HUDEP-2 (cell line): ENCODE measurements at regions not wholly inside any gene's neighbourhood (a gene's known extent, or its start where the extent isn't known, plus 50 kb on each side); places are given as distances from the start of the nearest gene placed in this dataset.

ENCODE experiments used
- DNase-seq, 76 experiments: peaks; one replicate each; lab custom pipeline; 2025; ENCODE audit not compliant: unreplicated experiment in 76 of 76; lab: John Stamatoyannopoulos, UW

DNA sequence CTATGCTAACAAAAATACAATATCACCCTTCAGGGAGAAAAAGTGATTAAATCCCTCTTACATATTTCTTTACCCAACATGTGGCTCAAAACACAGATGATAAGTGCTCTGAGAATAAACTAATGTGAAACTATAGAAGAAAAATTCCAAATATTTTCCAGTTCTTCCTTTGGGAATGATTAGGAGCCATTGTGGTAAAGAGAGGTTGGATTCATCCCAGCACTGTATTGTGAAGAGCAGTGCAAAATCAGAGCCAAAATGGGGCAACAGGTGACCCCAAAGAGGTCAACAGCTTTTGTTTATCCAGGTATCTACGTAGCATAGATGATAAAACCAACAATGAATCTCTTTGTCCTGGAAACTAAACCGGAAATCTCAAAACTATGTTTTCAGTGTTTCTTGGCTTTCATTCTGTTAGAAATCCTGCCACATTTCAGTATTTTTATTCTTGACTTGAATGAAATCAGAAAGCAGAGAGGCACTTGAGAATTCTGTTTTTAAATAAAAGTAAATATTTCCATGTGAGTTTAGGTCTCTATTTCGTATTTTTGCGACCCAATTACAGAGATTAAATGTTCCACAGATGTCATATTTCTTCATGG is 120.4 kb upstream of the FST start:
- DNase-seq: no peak

DNA sequence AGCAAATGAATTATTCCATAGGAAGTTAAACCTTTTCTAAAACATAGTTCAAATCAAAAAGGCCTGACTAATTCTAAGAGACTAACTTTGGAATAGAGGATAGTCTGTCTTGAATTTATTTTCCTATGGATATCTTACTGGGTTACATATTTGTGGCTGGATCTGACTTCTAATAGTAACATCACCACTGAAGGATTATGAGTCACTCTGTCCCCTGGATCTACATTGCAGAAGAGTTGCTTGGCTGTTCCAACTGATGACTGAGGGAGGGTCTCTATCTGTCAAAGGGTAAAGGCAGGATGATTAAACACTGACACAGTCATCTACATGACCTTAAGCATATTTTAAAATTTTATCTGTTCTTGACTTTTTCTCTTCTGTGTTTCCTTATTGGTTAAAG is 119.6 kb upstream of the FST start:
- DNase-seq: no peak

GRCh38 chr5:53361708-53362107 is 118.7 kb upstream of the FST start:
- DNase-seq: no peak

GRCh38 chr5:53362521-53362941 is 117.9 kb upstream of the FST start:
- DNase-seq: no peak

DNA sequence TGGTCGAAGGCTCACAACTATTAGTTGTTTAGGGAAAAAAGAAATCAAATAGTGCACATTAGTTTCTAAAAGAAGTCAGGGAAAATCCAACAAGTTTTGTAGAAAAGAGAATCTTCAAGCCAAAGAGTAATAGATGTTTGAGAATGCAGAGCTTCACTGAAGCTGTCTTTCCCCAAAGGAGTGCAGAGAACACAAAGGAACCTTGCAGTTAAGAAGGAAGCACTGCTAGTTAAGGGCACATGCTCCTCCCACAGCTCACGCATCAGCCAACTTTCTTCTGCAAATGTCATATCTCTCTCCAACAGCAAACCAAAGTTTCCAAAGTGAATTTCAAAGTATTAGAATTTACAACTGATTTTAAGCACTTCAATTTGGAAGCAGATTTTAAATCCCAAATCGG is 116.4 kb upstream of the FST start:
- DNase-seq: no peak

GRCh38 chr5:53366245-53366644 is 114.2 kb upstream of the FST start:
- DNase-seq: no peak

DNA sequence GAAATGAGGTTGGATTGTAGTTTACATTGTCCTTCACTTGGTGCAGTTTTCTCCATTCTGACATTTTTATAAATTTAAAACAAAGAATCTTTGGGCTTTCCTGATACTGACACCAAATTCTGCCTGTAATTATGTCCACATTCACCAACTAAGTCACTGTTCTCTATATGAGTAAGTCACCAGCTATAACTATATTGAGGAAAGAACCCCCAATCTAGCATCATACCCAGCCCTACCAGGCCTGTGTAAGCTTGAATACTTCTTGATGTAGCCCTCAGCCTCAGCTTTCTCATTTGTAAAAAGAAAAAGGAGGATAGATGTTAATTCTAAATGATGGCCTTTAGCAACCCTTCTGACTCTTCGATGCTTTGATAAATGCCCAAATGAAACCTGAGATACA is 112.7 kb upstream of the FST start:
- no peak for DNase-seq

DNA sequence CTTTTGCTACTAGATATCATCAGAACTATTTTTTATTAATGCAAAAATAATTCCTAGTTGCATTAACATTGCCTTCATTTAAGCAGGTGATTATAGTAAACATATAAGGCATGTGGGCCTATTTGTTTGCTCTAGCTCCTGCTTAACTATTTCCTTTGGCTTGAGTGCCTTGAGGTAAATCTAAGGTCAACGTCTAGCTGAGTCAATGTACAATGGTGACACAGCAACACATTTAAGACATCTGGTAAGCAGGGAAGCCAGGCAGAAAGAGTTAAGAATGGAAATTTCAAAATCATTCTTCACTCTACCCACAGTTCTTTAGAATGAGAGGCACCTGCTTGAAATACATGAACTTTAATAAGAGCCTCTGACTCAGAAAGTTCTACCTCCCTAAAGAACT is 111.9 kb upstream of the FST start:
- DNase-seq: no peak

DNA sequence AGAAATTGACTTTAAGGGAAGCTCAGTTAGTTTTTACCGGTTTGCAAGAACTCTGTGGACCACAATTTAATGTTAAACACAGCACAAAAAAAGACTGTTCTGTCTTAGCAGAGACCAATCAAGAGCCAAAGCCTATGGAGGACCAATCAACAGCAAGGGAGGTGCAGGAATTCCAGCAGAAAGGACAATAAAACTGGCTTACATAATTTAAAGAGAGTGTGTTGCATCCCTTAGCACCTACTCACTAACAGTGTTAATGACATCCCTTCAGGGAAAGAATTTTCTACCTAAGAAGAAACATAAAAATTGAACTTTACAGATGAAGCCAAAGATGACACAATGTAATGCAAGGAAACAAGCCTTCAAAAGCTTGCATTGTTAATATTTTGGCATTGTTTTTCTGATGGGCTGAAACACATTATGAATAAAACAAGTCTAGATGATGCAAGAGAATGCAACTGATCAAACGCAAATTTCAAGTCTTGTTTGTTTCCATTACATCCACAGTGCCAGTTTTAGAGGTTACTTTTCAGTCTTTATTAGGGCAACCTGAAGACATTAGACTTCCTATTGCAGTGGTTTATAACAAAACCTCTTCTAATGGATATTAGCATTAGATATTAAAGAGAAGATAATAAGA is 111.3 kb upstream of the FST start:
- DNase-seq: no peak

GRCh38 chr5:53369681-53370080 is 110.7 kb upstream of the FST start:
- no peak for DNase-seq

DNA sequence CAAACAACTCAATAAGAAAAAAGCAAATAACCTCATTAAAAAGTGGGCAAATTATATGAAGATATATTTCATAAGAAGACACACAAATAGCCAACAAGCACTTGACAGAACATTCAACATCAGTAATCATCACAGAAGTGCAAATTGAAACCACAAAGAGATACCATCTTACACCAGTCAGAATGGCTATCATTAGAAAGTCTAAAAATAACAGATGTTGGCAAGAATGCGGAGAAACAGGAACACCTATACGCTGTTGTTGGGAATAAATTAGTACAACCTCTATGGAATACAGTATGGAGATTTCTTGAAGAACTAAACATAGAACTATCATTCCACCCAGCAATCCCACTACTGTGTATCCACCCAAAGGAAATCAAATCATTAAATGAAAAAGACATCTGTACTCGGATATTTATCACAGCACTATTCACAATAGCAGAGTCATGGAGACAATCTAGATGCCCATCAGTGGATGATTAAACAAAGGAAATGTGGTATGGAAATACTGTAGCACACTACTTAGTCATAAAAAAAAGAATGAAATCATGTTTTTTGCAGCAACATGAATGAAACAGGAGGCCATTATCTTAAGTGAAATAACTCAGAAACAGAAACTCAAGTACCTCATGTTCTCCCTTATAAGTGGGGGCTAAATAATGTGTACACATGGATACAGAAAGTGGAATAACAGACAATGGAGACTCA is 106.8 kb upstream of the FST start:
- no peak for DNase-seq

- no peak for DNase-seq
These were observed 103.6 kb upstream of the FST start for GRCh38 chr5:53376853-53377252.

DNA sequence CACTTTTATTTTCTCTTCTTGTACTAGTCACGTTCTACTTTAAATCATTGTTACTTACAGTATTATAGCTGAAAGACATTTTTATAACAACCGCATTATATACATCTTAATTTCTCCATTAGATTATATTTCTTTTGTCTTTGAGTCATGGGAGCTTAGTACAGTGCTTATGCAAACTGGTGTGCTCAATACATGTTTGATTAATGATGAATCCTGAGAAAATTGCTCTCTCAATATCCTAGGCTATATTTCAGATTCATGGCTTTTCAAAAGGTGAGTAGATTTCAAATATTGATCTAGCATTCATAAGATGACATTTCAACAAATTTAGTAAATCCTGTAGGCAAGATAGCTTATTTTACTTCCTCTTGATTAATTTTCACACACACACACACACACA is 102.2 kb upstream of the FST start:
- no peak for DNase-seq

- DNase-seq: no peak
These were observed 101.7 kb upstream of the FST start for GRCh38 chr5:53378590-53379247.

DNA sequence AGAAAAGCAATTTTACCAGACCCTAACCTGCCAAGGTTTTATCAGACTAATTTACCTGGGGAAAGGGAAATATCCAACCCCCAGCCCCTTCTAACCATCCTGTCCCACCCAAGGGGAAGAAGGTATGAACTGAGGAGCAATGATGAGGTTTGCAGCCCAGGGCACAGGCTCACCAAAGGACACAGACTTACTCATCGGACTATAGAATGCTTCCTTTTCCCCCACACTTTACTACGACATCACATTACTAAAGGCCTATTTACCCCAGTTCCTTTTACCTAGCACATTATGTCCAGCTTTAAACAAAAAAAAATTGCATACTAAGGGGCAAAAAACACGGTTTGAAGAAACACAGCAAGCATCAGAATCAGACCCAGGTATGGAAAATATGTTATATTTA is 94.1 kb upstream of the FST start:
- DNase-seq: no peak

DNA sequence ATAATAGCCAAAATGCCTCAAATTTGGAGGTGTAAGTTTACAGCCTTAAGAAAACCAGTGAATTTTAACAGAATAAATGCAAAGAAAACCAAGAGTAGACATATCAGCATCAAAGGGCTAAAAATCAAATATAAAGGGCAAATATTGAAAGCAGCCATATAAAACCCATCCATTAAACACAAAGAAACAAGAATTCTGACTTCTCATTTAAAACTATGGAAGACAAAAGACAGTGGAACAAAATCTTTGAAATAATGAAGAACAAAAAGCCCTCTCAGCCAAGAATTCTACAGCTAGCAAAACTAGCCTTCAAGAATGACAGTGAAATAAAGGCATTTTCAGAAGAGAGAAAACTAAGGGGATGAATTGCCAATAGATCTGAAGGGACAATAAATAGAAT is 91.3 kb upstream of the FST start:
- no peak for DNase-seq

- DNase-seq: no peak
These were observed 88.4 kb upstream of the FST start for GRCh38 chr5:53392073-53392472.

GRCh38 chr5:53394808-53395207 is 85.6 kb upstream of the FST start:
- DNase-seq: no peak

DNA sequence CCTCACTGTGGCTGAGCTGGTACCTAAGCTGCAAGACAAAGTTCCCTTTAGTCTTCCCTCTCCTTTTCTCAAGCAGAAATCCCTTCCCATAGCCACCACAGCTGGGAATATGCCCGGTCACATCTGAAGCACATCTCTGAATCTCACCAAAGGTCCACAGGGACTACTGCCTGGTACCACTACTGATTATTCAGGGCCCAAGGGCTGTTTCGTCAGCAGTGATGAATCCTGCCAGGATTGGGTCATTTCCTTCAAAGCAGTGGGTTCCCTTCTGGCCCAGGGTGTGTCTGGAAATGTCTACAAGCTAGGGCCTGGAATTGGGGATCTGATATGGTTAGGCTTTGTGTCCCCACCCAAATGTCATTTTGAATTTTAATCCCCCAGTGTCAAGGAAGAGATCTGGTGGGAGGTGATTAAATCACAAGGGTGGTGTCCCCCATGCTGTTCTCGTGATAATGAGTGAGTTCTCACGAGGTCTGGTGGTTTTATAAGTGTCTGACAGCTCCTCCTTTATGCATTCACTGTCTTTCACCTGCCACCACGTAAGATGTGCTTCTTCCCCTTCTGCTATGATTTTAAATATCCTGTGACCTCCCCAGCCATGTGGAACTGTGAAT is 83.2 kb upstream of the FST start:
- peak in 1 of 76 experiments; percentile 2 for DNase-seq

- DNase-seq: peak in 6 of 76 experiments; percentile 0 to 42 (median 2)
These were observed 82.6 kb upstream of the FST start for GRCh38 chr5:53397845-53398244.
